ENCODE measurements at regions not wholly inside any gene's neighbourhood (a gene's known extent, or its start where the extent isn't known, plus 50 kb on each side); places are given as distances from the start of the nearest gene placed in this dataset.

- no peak overlapping the region for H3K4me3 ChIP-seq (ENCODE audit: low read length in 2 of 2)
- WGBS, 2 donors, result 41 to 46% methylated on average over 2 of the region's 2 CpGs
- H3K9me3 ChIP-seq (ENCODE audit: control insufficient read depth, low read length), result peaks cover 2% of the 10 kb centered on the region
- H3K36me3 ChIP-seq (ENCODE audit: control insufficient read depth in 1 of 2, insufficient read depth in 2 of 2, low read length in 1 of 2), result no peaks in the 10 kb centered on the region
- intact Hi-C loops (cut with DNase I), result no loop called here
- ATAC-seq (ENCODE audit: low FRiP score) (no peak), DNase-seq (no peak)
- no peaks in the 10 kb centered on the region for H3K27me3 ChIP-seq (ENCODE audit: control insufficient read depth in 1 of 2, insufficient read depth in 2 of 2, low read length in 1 of 2)
- H3K4me1 ChIP-seq (ENCODE audit: control insufficient read depth in 1 of 2, insufficient read depth in 2 of 2, low read length in 2 of 2), result no peaks in the 10 kb centered on the region
- no peak overlapping the region for H3K27ac ChIP-seq (ENCODE audit: low read depth in 1 of 2, low read length in 2 of 2)
These were observed 427.0 kb upstream of the EYS start for GRCh38 chr6:66134021-66134420.

DNA sequence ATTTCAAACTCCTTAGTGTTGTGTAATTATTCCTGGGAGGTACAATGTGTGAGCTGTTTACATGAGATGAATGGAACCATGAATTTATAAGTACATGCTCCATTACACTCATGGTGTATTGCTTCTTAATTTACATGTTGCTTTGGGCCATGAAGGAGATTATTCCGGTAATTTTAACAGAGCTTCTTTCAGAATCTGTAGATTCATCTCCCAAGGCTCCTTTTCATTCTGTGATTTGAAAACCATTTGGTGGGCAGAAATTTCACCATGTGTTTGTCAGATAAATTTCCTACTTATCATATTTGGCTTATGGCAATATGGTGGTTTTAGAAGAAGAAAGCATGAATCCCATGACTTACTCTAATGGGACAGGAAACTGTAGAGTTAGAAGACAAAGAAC is 421.6 kb upstream of the EYS start:
- no peak for ATAC-seq (ENCODE audit: low FRiP score)
- no peaks in the 10 kb centered on the region for H3K4me1 ChIP-seq (ENCODE audit: control insufficient read depth in 1 of 2, insufficient read depth in 2 of 2, low read length in 2 of 2)
- no peak overlapping the region for H3K4me3 ChIP-seq (ENCODE audit: low read length in 2 of 2)
- no peaks in the 10 kb centered on the region for H3K27me3 ChIP-seq (ENCODE audit: control insufficient read depth in 1 of 2, insufficient read depth in 2 of 2, low read length in 1 of 2)
- WGBS, 2 donors, result 94 to 95% methylated on average over 1 of the region's 1 CpG
- no peak for DNase-seq
- H3K9me3 ChIP-seq (ENCODE audit: control insufficient read depth, low read length), result peaks cover 7% of the 10 kb centered on the region
- intact Hi-C loops (cut with DNase I), result no loop called here
- H3K36me3 ChIP-seq (ENCODE audit: control insufficient read depth in 1 of 2, insufficient read depth in 2 of 2, low read length in 1 of 2), result peaks cover 0 to 2% of the 10 kb centered on the region in 2 donors
- H3K27ac ChIP-seq (ENCODE audit: low read depth in 1 of 2, low read length in 2 of 2), result no peak overlapping the region

DNA sequence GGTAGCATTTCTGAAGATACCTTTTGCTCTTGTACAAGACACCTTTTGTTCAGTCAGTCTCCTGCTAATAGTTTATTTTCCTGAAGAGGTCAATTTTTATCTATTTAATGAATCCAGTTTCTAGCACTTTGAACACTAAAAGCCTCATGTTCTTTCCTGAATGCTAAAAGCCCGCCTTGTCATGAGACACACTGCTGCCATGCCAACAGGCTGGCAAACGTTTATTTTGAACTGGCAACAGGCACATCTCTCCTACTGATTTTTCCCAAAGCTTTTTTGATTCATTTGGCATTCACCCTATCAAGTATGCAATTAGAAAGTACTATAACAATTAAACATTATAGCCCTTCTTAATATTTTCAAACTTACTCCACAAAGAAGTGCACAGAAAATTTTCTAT is 421.2 kb upstream of the EYS start:
- no peak for DNase-seq
- 51% methylated on average over 2 of the region's 2 CpGs for WGBS, 2 donors
- Histone ChIP-seq H3K27me3 (ENCODE audit: control insufficient read depth in 1 of 2, insufficient read depth in 2 of 2, low read length in 1 of 2) (no peaks in the 10 kb centered on the region), H3K36me3 (ENCODE audit: control insufficient read depth in 1 of 2, insufficient read depth in 2 of 2, low read length in 1 of 2) (peaks cover 0 to 2% of the 10 kb centered on the region in 2 donors), H3K9me3 (ENCODE audit: control insufficient read depth, low read length) (peaks cover 7% of the 10 kb centered on the region), H3K4me1 (ENCODE audit: control insufficient read depth in 1 of 2, insufficient read depth in 2 of 2, low read length in 2 of 2) (no peaks in the 10 kb centered on the region), H3K4me3 (ENCODE audit: low read length in 2 of 2) (no peak overlapping the region), H3K27ac (ENCODE audit: low read depth in 1 of 2, low read length in 2 of 2) (no peak overlapping the region)
- no peak for ATAC-seq (ENCODE audit: low FRiP score)
- intact Hi-C loops (cut with DNase I), result no loop called here

- ATAC-seq (ENCODE audit: low FRiP score) (no peak), DNase-seq (no peak)
- H3K27ac ChIP-seq (ENCODE audit: low read depth in 1 of 2, low read length in 2 of 2), result no peak overlapping the region
- no peaks in the 10 kb centered on the region for H3K27me3 ChIP-seq (ENCODE audit: control insufficient read depth in 1 of 2, insufficient read depth in 2 of 2, low read length in 1 of 2)
- H3K4me1 ChIP-seq (ENCODE audit: control insufficient read depth in 1 of 2, insufficient read depth in 2 of 2, low read length in 2 of 2), result no peaks in the 10 kb centered on the region
- intact Hi-C loops (cut with DNase I), result no loop called here
- H3K9me3 ChIP-seq (ENCODE audit: control insufficient read depth, low read length), result peaks cover 7% of the 10 kb centered on the region
- peaks cover 0 to 2% of the 10 kb centered on the region in 2 donors for H3K36me3 ChIP-seq (ENCODE audit: control insufficient read depth in 1 of 2, insufficient read depth in 2 of 2, low read length in 1 of 2)
- H3K4me3 ChIP-seq (ENCODE audit: low read length in 2 of 2), result no peak overlapping the region
- 84 to 89% methylated on average over 5 of the region's 5 CpGs for WGBS, 2 donors
These were observed 420.0 kb upstream of the EYS start for GRCh38 chr6:66127061-66127460.

- Histone ChIP-seq H3K36me3 (ENCODE audit: control insufficient read depth in 1 of 2, insufficient read depth in 2 of 2, low read length in 1 of 2) (peaks cover 0 to 2% of the 10 kb centered on the region in 2 donors), H3K27me3 (ENCODE audit: control insufficient read depth in 1 of 2, insufficient read depth in 2 of 2, low read length in 1 of 2) (no peaks in the 10 kb centered on the region), H3K27ac (ENCODE audit: low read depth in 1 of 2, low read length in 2 of 2) (no peak overlapping the region), H3K4me1 (ENCODE audit: control insufficient read depth in 1 of 2, insufficient read depth in 2 of 2, low read length in 2 of 2) (no peaks in the 10 kb centered on the region), H3K4me3 (ENCODE audit: low read length in 2 of 2) (no peak overlapping the region), H3K9me3 (ENCODE audit: control insufficient read depth, low read length) (peaks cover 7% of the 10 kb centered on the region)
- DNase-seq, result no peak
- WGBS, 2 donors, result 86 to 87% methylated on average over 3 of the region's 3 CpGs
- ATAC-seq (ENCODE audit: low FRiP score), result no peak
- intact Hi-C loops (cut with DNase I), result no loop called here
These were observed 419.3 kb upstream of the EYS start for GRCh38 chr6:66126358-66126757.

DNA sequence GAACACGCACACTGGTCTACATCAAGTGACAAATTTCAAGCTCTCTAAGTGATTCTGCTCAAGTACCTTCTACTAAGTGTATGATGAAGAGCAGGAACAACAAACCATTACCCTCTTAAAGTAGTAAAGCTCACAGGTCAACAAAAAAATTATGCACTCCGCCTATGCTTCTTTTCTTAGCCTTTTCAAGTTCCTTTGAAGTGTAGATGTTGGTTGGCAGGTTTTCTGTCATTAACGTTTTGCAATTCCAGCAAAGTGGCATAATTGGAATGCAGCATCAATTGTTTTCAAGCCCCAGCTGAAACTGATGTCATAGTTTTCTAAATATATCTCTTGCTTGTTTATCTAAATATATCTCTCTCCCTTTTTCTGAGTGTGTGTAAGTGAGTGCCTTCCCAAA is 396.9 kb upstream of the EYS start:
- WGBS, 2 donors, result 31 to 33% methylated on average over 3 of the region's 3 CpGs
- intact Hi-C loops (cut with DNase I), result no loop called here

GRCh38 chr6:66103354-66103753 is 396.3 kb upstream of the EYS start:
- Histone ChIP-seq H3K36me3 (ENCODE audit: control insufficient read depth in 1 of 2, insufficient read depth in 2 of 2, low read length in 1 of 2) (no peaks in the 10 kb centered on the region), H3K4me3 (ENCODE audit: low read length in 2 of 2) (no peak overlapping the region), H3K27ac (ENCODE audit: low read depth in 1 of 2, low read length in 2 of 2) (no peak overlapping the region), H3K9me3 (ENCODE audit: control insufficient read depth, low read length) (no peaks in the 10 kb centered on the region), H3K27me3 (ENCODE audit: control insufficient read depth in 1 of 2, insufficient read depth in 2 of 2, low read length in 1 of 2) (no peaks in the 10 kb centered on the region), H3K4me1 (ENCODE audit: control insufficient read depth in 1 of 2, insufficient read depth in 2 of 2, low read length in 2 of 2) (no peaks in the 10 kb centered on the region)
- 78 to 81% methylated on average over 1 of the region's 1 CpG for WGBS, 2 donors
- ATAC-seq (ENCODE audit: low FRiP score) (no peak), DNase-seq (no peak)
- intact Hi-C loops (cut with DNase I), result no loop called here

More for the DNA sequence above, 396.9 kb upstream of the EYS start:
- Histone ChIP-seq H3K27me3 (ENCODE audit: control insufficient read depth in 1 of 2, insufficient read depth in 2 of 2, low read length in 1 of 2) (no peaks in the 10 kb centered on the region), H3K9me3 (ENCODE audit: control insufficient read depth, low read length) (no peaks in the 10 kb centered on the region), H3K4me1 (ENCODE audit: control insufficient read depth in 1 of 2, insufficient read depth in 2 of 2, low read length in 2 of 2) (no peaks in the 10 kb centered on the region), H3K27ac (ENCODE audit: low read depth in 1 of 2, low read length in 2 of 2) (no peak overlapping the region), H3K4me3 (ENCODE audit: low read length in 2 of 2) (no peak overlapping the region), H3K36me3 (ENCODE audit: control insufficient read depth in 1 of 2, insufficient read depth in 2 of 2, low read length in 1 of 2) (no peaks in the 10 kb centered on the region)
- ATAC-seq (ENCODE audit: low FRiP score) (no peak), DNase-seq (no peak)

DNA sequence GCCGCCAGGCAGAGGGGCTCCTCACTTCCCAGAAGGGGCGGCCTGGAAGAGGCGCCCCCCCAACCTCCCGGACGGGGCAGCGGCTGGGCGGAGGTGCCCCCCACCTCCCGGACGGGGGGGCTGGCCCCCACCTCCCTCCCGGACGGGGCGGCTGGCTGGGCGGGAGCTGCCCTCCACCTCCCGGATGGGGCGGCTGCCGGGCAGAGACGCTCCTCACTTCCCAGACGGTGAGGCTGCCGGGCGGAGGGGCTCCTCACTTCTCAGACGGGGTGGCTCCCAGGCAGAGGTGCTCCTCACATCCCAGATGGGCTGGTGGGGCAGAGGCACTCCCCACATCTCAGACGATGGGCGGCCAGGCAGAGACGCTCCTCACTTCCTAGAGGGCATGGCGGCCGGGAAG is 389.7 kb upstream of the EYS start:
- DNase-seq (peak in 1 of 2 donors; percentile 70), ATAC-seq (ENCODE audit: low FRiP score) (no peak)
- Histone ChIP-seq H3K4me3 (ENCODE audit: low read length in 2 of 2) (no peak overlapping the region), H3K27ac (ENCODE audit: low read depth in 1 of 2, low read length in 2 of 2) (no peak overlapping the region), H3K27me3 (ENCODE audit: control insufficient read depth in 1 of 2, insufficient read depth in 2 of 2, low read length in 1 of 2) (no peaks in the 10 kb centered on the region), H3K36me3 (ENCODE audit: control insufficient read depth in 1 of 2, insufficient read depth in 2 of 2, low read length in 1 of 2) (no peaks in the 10 kb centered on the region), H3K9me3 (ENCODE audit: control insufficient read depth, low read length) (no peaks in the 10 kb centered on the region), H3K4me1 (ENCODE audit: control insufficient read depth in 1 of 2, insufficient read depth in 2 of 2, low read length in 2 of 2) (no peaks in the 10 kb centered on the region)
- WGBS, 2 donors, result 95% methylated on average over 25 to 26 of the region's 26 CpGs
- intact Hi-C loops (cut with DNase I), result no loop called here

DNA sequence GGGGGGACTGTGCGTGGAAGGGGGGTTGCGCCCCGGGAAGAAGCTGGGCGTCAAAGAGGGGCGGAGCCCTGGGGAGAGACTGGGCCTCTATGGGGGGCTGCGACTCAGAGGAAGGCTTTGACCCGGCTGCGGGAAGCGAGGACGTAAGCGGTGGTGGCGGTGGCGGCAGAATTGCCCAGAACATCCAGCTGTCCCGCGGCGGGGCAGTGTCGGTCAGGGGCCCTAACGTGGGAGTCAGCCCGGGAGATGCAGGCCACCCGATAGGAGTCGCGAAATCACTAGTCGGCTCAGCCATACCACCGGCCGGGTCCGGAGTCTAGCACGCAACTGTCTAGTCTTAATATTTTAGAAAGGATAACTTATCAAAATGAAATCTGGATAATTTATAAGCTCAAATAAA is 387.6 kb upstream of the EYS start:
- Histone ChIP-seq H3K27ac (ENCODE audit: low read depth in 1 of 2, low read length in 2 of 2) (no peak overlapping the region), H3K36me3 (ENCODE audit: control insufficient read depth in 1 of 2, insufficient read depth in 2 of 2, low read length in 1 of 2) (no peaks in the 10 kb centered on the region), H3K4me1 (ENCODE audit: control insufficient read depth in 1 of 2, insufficient read depth in 2 of 2, low read length in 2 of 2) (no peaks in the 10 kb centered on the region), H3K4me3 (ENCODE audit: low read length in 2 of 2) (no peak overlapping the region), H3K27me3 (ENCODE audit: control insufficient read depth in 1 of 2, insufficient read depth in 2 of 2, low read length in 1 of 2) (no peaks in the 10 kb centered on the region), H3K9me3 (ENCODE audit: control insufficient read depth, low read length) (no peaks in the 10 kb centered on the region)
- intact Hi-C loops (cut with DNase I), result no loop called here
- WGBS, 2 donors, result 96 to 97% methylated on average over 27 of the region's 27 CpGs
- ATAC-seq (ENCODE audit: low FRiP score) (no peak), DNase-seq (peak in 1 of 2 donors; percentile 74)

Measured in aorta (tissue), 5 donors.